ENCODE measurements at regions not wholly inside any gene's neighbourhood (a gene's known extent, or its start where the extent isn't known, plus 50 kb on each side); places are given as distances from the start of the nearest gene placed in this dataset.

DNA sequence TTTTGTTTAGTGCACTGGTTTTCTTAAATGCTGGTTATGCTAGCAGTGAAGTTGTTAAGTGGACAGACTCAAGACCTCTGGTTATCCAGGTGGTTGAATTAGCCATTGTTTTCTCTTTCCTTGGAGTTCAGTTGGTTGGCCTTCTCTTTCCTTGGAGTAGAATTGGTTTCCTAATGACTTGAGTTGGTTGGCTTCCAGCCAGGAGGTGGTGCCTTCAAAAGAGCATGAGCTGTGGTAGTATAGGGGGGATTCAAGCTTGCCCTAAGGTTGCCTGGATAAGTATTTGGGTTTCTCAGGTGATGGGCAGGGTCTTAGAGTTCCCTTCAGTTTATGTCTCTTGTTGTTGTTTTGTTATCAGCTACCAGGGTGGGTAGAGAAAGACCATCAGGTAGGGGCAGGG, 92.5 kb downstream of the ATP23 start:
- Histone ChIP-seq H3K4me1 (no peaks in the 10 kb centered on the region), H3K4me3 (no peak overlapping the region), H3K27me3 (no peaks in the 10 kb centered on the region), H3K9me3 (peaks cover 0 to 20% (median 0%) of the 10 kb centered on the region in 3 donors), H3K27ac (no peak overlapping the region), H3K36me3 (no peaks in the 10 kb centered on the region)
- no peak for ATAC-seq
- no peak for TF ChIP-seq CTCF (IDR thresholded peaks at IDR 0.05)
- no peak for TF ChIP-seq POLR2AphosphoS5 (IDR thresholded peaks at IDR 0.05)
- TF ChIP-seq EP300 (IDR thresholded peaks at IDR 0.05): no peak
- TF ChIP-seq POLR2A (IDR thresholded peaks at IDR 0.05): no peak

DNA sequence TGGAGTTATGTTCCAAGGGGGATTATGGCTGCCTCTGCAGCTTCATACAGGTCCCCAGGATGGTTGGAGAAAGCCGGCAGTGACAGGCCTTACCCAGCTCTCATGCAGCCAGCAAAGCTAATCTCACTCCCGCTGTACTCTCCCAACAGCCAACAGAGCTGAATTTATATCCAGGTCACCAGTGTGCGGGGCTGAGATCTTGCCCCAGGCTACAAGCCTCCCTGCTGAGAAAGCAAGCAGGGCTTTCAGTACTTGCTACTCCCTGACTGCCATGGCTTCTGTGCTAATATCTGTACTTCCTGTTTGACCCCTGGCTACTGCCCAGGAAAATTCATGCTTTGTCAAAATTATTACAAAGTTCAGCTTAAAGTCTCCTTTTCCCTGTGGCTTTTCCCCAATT, 92.9 kb downstream of the ATP23 start:
- Histone ChIP-seq H3K27me3 (no peaks in the 10 kb centered on the region), H3K4me3 (no peak overlapping the region), H3K36me3 (no peaks in the 10 kb centered on the region), H3K9me3 (peaks cover 0 to 21% (median 0%) of the 10 kb centered on the region in 3 donors), H3K27ac (no peak overlapping the region), H3K4me1 (no peaks in the 10 kb centered on the region)
- WGBS, 2 donors (ENCODE audit: low coverage in 1 of 2): 60% methylated on average over 1 of the region's 3 CpGs; no CpG with 5 or more reads in 1 of the 2 donors
- no peak for ATAC-seq
- TF ChIP-seq CTCF (IDR thresholded peaks at IDR 0.05) (no peak), POLR2AphosphoS5 (IDR thresholded peaks at IDR 0.05) (no peak), POLR2A (IDR thresholded peaks at IDR 0.05) (no peak), EP300 (IDR thresholded peaks at IDR 0.05) (no peak)

DNA sequence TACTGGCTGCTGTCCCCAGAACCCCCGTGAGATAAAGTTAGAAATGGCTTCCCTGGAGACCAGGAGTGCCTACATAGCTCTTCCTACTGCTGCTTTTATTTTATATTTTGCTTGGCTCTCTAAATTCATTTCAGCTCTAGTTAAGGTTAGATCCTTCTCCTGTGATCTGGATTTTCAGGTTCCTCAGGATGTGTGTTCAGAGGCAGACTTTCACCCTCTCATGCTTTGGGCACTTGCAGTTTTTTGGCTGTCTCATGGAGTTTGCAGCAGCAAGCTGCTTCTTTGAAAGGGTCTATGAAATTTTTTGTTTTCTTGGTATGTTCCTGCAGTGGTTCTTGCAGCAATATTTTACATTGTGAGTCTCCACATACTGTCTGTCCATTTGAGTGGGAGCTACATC, 93.3 kb downstream of the ATP23 start:
- Histone ChIP-seq H3K27ac (no peak overlapping the region), H3K4me1 (no peaks in the 10 kb centered on the region), H3K36me3 (no peaks in the 10 kb centered on the region), H3K4me3 (no peak overlapping the region), H3K9me3 (peaks cover 0 to 21% (median 0%) of the 10 kb centered on the region in 3 donors), H3K27me3 (no peaks in the 10 kb centered on the region)
- TF ChIP-seq POLR2AphosphoS5 (IDR thresholded peaks at IDR 0.05): no peak
- no peak for TF ChIP-seq CTCF (IDR thresholded peaks at IDR 0.05)
- no peak for TF ChIP-seq POLR2A (IDR thresholded peaks at IDR 0.05)
- TF ChIP-seq EP300 (IDR thresholded peaks at IDR 0.05): no peak
- ATAC-seq: no peak
- WGBS, 2 donors (ENCODE audit: low coverage in 1 of 2): 0 to 13% methylated on average over 1 of the region's 1 CpG

DNA sequence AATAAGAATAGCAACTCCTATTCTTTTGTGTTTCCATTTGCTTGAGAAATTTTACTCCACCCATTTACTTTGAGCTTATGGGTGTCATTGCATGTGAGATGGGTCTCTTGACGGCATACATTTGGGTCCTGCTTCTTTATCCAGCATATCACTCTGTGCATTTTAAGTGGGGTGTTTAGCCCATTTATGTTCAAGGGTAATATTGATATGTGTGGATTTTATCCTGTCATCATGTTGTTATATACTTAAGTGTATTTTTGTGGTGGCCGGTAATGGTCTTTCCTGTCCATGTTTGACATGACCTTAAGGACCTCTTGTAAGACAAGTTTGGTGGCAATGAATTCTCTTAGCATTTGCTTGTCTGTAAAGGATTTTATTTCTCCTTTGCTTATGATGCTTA, 100.1 kb downstream of the ATP23 start:
- no peak for ATAC-seq
- H3K9me3 ChIP-seq: peaks cover 0 to 14% (median 0%) of the 10 kb centered on the region in 3 donors
- WGBS, 2 donors (ENCODE audit: low coverage in 1 of 2): 86 to 100% methylated on average over 2 of the region's 2 CpGs
- H3K4me3 ChIP-seq: no peak overlapping the region
- no peaks in the 10 kb centered on the region for H3K27me3 ChIP-seq
- H3K36me3 ChIP-seq: no peaks in the 10 kb centered on the region
- TF ChIP-seq POLR2A (IDR thresholded peaks at IDR 0.05) (no peak), EP300 (IDR thresholded peaks at IDR 0.05) (no peak), CTCF (IDR thresholded peaks at IDR 0.05) (no peak), POLR2AphosphoS5 (IDR thresholded peaks at IDR 0.05) (no peak)
- no peak overlapping the region for H3K27ac ChIP-seq
- H3K4me1 ChIP-seq: no peaks in the 10 kb centered on the region

GRCh38 chr12:58044966-58045365, 103.6 kb downstream of the ATP23 start:
- Histone ChIP-seq H3K4me1 (no peaks in the 10 kb centered on the region), H3K27ac (no peak overlapping the region), H3K4me3 (no peak overlapping the region), H3K9me3 (peaks cover 0 to 6% (median 0%) of the 10 kb centered on the region in 3 donors), H3K27me3 (no peaks in the 10 kb centered on the region), H3K36me3 (no peaks in the 10 kb centered on the region)
- no peak for ATAC-seq
- no peak for TF ChIP-seq POLR2AphosphoS5 (IDR thresholded peaks at IDR 0.05)
- no peak for TF ChIP-seq CTCF (IDR thresholded peaks at IDR 0.05)
- TF ChIP-seq EP300 (IDR thresholded peaks at IDR 0.05): no peak
- no peak for TF ChIP-seq POLR2A (IDR thresholded peaks at IDR 0.05)

All from gastroesophageal sphincter (tissue), 4 donors.